ENCODE measurements at regions not wholly inside any gene's neighbourhood (a gene's known extent, or its start where the extent isn't known, plus 50 kb on each side); places are given as distances from the start of the nearest gene placed in this dataset.
A peak's percentile ranks its signal among the peaks of the same experiment; 100 is the strongest.
"Not testable (repeated sequence)": the region's sequence is repeated elsewhere in the genome, so short reads cannot be mapped to it uniquely, and the experiment has no call there.

DNA sequence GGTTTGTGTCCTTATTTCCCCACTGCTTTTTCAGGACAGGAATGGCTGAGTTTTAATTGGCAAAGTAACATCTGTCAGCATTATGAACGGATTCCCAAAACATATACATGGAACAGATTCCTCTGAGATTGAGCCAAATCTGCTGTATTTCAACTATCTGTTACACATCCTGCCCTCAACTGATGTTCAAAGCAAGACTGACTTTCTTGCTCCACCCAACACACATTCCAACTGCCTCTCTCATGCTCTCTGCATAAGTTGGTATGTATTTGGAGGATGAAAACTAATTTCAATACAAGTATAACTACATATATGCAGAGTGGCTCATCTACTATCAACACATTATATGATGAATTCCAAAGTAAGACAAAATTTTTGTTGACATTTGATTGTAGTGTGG is 342.2 kb downstream of the GATA3 start:
- DNase-seq, result no peak

DNA sequence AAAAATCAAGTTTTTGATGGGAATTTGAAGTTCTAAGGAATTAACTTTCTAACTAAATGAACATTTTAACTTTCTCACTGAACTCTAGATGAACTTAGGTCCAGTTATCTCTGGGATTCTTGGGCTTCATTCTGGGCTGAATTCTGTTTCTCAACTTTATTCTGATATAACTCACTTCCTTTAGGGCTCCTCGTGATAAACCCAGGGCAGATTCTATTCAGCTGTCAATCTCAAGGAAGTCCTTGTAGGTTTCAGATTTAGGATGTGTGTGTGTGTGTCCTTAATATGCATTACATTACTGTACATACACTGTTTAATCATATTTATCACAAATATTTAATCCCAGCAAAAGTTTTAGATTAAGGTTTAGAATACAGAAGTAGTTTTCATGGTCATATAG is 344.3 kb downstream of the GATA3 start:
- no peak for DNase-seq

DNA sequence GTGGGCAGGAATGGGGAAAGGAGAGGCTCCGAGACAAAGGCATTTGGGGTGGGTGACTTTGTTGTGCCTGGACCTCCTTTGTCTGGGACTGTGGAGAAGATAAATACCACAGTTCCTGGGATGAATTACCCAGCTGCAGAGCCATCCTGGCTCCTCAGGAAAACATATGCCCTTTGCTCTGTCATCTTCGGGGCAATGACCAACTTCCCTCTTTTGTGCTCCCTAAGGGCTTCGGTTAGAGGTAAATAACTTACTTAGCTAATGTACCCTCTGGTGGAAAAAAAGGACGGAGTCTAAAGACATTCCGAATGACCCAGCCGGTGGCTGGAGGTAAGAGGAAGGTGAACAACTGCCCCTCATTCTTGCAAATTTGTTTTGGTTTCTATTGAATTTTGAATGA is 345.7 kb downstream of the GATA3 start:
- no peak for DNase-seq

DNA sequence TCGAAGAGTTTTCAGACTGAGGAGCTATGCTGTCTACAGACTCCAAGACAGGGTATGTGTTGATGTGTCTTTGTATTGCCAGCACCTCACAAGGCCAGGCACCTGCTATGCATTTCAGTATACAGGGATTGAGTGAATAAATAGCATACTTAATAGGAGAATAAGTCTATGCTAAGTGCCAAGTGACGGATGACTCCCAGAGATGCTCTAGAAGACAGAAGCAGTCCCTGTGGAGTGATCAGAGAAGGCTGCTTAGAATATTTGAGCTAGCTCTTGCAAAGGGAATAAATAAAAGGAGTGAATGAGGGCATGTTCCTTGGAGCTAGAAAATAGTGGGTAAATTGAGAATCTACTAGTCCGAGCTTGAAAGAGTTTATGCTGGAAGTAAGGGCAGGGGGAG is 346.4 kb downstream of the GATA3 start:
- no peak for DNase-seq

DNA sequence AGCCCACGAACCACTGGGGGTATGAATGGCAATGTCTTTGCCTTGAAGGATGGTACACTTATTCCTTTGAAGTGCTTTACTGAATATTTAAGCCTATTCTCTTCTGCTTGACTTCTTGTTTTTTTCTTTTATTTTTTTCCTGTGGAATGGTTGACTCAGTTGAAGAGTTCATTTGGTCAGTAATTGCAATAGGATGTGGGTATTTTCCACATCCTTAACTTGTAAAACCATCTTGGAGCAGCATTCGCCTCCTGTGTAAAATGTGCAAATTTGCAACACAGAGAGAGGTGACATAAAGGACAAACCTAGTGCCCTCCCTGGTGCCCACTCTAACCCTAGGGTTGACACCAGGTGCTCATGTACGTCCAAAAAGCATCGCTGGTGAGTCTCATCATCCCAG is 347.0 kb downstream of the GATA3 start:
- no peak for DNase-seq

DNA sequence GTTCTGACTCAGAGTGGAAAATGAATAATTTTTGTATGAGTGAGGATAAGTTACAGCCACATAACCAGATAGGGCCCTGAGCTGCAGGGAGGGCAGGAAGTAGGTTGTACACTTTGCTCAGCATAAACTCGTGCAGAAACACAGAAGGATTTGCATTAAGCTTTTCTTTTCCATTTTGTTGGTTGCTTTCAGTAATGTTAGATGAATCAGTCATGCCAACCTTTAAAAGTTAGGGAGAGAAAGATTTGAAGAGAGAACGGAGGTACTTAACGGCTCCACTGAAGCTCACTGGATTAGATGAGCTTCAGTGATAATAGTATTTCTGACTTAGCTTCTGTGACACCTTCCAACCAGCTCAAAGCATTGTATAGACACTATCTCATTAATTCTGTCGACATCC is 348.1 kb downstream of the GATA3 start:
- DNase-seq, result peak; percentile 58

DNA sequence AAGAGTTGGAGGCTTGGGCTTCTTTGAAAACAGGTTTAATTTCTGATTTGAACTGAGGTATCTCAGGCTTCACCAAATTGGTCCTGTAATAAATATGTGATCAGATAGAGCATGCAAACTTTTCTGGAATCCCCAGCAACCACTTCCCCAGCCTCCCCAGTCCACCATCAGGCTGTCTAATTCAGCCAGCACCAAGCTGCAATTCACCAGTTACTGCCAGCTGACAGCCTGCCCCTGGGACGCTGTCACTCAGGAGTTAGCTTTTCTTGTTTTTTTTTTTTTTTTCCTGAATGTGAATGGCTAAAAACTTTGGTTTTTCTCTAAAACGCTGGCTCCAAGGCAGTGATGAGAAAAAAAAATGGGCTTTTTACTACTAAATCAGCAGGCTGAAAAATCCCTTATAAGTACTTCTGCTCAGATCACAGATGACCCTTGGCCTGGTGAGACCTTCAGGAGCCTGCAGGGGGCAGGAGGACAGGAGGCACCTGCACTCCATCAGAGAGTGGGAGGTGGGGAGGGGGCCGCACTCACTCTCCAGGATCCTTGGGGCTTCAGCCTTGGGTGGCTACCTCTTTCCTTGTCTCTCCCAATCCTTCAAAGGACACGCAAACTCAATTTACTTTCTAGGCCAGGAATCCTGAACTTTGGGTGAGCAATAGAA is 349.4 kb downstream of the GATA3 start:
- DNase-seq, result peak; percentile 13

DNA sequence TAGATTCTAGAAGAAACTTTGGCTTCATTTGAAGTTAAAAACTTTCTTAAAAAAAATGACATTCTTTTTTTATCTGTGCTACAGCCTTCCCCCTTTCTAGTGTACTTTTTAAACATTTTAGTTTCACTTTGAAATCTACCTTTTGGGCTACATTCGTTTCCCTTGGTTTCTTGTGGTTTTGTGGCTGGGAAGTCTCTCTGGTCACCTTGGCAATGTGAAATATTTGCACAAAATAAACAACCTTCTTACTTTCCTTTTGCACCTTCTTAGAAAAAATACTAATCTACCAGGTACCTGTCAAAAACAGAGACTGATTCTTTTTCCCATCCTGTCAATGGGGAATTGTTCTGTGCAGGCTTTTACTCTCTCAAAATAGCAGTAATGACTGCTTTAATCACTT is 350.2 kb downstream of the GATA3 start:
- DNase-seq, result peak; percentile 38

DNA sequence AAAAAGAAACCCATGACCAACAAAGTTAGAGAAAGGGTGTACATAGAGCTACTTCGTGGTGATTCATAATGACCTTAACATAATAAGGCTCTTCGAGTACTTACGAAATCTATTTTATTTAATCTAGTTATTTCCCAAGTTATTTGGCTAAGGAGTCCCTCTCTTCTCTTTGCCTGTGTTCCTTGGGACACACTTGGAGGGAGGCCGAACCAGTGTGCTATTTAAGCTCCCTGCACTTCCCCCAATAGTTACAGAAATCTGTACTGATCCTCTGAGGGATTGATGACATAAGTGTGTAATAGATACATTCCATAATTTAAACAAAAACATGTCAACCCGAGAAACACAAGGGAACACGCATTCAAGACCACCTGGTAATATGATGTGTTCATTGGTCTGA is 351.1 kb downstream of the GATA3 start:
- DNase-seq, result no peak

DNA sequence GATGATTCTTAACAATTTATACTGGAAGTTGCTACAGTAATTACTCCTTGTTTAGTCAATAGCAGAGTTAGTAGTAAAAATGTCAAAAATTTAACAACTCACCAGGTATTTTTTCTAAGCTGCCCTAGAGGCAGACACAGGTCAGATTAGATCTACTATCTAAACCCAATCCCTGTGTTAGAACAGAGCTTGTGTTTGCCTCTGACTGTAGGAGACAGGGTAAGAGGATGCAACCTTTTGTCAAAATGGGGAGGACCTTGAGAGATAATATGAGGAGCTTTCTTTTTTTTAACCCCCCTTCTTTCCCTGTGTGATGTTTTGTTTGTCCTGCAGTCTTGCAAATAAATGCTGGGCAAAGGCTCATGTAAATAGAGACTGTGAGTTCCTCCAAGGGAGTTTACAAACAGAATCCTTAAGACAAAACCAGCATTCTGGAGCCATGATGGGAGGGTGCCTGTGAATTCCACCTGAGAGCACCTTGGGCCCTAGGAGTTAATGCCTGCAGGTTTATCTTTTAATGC is 353.1 kb downstream of the GATA3 start:
- DNase-seq, result no peak

DNA sequence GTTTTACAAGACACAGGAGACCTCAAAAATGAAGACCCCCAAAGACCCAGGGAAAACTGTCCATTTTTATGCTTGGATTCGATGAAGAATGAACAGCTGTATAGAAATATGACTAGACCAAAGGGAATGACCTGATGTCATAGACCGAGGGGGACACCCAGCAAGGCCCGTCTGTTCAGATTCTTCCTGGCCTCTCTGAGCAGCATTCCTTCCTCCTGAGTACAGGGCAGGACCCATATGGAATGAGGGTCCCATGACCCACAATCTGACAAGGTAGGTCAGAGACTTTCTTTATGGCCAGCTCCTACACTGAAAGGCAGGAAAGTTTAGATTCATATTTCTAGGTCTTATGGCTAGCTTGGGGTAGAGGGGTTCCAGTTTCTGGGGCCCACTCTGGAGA is 356.0 kb downstream of the GATA3 start:
- no peak for DNase-seq

DNA sequence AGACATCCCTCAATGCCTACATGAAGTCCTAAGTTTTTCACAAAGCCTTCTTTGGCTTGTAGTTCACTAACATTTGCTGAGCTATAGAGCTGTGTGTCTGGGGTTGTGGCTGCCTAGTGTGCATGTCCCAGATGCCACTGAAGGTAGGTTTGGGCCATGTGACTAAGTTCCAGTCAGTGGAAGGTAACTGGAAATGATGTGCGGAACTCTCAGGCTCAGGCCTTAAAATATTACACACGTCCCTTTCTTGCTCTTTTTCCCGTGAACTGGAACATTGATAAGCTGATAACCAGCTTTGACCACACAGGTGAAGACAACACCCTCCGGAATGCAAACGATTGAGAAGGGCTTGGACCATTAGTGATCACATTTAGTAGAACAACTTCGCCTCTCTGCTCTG is 358.1 kb downstream of the GATA3 start:
- DNase-seq, result no peak

DNA sequence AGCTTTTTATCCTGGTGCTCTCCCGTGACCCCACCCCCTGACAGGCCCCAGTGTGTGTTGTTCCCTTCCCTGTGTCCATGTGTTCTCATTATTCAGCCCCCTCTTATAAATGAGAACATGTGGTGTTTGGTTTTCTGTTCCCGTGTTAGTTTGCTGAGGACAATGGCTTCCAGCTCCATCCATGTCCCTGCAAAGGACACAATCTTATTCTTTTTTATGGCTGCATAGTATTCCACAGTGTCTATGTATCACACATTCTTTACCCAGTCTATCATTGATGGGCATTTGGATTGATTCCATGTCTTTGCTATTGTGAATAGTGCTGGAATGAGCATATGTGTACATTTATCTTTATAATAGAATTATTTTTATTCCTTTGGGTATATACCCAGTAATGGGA is 360.5 kb downstream of the GATA3 start:
- DNase-seq, result not testable (repeated sequence)

DNA sequence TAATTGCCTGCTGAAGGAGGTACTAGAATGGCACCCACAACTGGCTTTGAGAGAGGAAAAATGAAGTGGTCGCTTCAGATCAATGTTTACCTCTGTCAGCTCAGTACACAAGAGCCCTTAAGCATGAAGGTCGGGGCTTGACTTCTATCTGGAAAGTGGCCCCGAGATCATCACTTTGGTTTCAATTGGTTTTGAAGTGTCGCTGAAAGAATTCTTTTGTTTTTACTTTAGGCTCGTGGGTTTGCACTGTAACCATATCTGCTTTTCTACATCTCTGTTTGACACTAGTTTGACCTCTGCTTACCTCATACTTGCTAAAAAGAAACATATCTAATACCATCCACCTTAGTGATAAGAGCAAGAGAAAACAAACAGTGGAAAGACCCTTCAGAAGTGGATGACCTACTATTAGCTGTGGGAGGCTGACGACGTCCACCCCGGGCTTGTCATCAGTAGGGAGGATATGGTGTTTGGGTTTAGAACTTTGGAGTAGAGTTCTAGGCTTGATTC is 361.8 kb downstream of the GATA3 start:
- DNase-seq, result peak; percentile 21

DNA sequence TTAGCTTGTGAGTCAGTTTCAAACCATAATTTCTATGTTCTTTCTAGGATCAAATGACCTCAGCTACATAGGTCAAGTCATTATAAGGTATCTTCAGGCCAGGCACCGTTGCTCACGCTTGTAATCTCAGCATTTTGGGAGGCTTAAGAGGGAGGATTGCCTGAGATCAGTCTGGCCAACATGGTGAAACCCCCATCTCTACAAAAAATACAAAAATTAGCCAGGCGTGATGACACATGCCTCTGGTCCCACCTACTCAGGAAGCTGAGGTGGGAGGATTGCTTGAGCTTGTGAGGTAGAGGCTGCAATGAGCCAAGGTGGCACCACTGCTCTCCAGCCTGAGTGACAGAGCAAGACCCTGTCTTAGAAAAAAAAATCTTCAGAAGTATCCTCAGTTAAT is 362.3 kb downstream of the GATA3 start:
- DNase-seq, result peak; percentile 35

DNA sequence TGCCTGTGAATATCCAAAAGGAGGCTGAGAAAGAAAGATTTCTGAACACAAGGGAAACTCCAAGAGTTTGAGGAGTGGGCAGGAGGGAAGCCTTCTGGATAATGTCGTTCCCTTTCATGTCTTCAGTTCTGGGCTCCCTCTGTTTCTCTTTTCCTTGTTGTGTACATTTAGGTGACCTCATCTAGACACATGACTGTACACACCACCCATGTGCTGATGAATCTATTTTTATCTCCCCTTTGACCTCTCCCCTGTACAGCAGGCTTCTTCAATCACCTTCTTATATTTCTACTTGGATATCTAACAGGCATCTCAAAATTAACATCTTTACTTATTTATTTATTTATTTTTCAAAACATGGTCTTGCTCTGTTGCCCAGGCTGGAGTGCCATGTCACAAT is 363.1 kb downstream of the GATA3 start:
- DNase-seq, result no peak

DNA sequence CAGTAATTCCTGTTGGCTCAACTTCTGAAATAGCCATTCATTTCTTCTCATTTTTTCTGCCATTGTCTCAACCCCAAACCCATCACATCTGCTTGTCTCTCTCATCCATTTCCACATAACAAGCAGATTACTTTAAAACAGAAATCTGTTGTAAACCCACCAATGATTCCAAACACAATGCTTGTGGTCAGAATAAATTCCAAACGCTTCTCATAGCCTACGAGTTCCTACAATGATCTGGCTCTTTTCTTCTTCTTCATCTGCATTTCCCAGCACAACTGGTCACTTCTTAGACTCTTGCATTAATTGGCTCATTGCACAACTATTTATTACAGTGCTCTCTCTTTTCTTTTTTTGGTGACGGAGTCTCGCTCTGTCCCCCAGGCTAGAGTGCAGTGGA is 364.1 kb downstream of the GATA3 start:
- DNase-seq, result no peak

DNA sequence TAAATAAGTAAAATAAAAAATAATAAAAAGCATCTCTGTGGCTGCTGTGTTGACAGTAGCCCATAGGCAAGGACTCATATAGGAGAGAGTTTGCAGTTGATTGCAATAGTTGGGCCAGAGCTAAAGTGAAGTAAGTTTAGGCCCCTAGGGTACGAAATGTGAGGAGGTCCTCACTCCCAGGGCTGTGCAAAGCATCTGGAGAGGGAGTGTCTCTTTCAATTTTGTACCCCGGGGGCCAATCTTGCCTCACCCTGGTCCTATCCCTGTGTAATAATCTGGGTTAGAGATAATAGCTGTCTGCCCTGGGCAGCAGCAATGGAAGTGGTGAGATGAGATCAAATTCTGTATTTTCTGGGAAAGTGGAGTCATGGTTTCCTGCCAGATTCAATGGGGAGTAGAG is 365.7 kb downstream of the GATA3 start:
- no peak for DNase-seq

DNA sequence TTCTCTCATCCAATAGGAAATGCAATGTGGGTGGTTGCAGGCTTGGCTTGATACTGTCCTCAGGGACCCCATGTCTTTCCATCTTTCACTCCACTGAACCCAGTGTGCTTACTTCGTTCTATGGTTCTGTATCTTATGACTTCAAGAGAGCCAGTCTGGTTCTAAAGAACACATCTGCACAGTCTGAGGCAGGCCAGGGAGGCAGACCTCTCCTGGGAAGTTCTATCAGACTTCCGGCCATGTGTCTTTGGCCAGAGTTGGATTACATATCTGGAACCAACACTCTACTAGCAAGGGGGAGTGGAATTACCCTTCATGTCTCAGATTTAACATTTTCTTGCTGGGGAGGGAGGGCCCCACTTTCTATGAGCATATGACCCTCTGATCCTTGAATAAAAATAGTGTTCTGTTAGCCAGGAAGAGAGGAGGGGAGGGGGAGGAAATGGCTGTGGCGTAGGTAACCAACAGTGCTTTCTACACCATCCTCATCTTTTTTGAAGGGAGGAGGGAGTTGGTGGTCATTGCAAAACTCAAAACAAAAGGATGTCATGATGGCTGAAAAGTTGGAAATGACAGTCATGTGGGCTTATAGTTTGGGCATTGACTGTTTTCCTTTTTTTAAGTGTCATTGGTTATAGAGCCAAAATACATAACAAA is 370.2 kb downstream of the GATA3 start:
- DNase-seq, result peak; percentile 15

DNA sequence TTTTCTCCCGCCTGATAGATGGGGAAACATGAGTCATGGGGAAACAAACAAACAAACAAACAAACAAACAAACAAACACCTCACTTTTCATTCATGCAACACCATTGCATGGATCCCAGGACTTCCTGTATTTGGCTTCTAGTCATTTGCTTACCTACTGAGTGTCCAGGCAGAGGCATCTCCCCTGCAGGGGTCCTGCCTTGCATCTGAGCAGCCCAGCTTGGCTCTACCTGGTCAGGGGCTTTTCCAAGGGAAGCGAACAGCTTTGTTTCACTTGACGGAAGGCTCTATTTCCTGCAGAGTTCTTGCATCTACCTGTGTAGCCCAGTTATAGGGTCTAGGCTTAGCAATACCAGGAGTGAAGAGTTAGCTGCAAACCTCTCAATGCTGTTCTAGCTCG is 374.2 kb downstream of the GATA3 start:
- no peak for DNase-seq

DNA sequence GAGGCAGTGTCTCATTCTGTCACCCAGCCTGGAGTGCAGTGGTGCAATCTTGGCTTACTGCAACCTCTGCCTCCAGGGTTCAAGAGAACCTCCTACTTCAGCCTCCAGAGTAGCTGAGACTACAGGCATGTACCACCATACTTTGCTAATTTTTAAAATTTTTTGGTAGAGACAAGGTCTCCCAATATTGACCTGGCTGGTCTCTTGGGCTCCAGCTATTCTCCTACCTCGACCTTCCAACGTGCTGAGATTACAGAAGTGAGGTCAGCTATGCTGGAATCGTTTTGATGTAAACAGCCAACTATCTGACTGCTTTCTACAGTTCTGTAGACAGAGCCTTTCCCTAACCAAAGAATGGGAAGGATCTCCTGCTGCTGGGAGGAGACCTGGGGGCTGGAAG is 375.8 kb downstream of the GATA3 start:
- DNase-seq, result no peak

DNA sequence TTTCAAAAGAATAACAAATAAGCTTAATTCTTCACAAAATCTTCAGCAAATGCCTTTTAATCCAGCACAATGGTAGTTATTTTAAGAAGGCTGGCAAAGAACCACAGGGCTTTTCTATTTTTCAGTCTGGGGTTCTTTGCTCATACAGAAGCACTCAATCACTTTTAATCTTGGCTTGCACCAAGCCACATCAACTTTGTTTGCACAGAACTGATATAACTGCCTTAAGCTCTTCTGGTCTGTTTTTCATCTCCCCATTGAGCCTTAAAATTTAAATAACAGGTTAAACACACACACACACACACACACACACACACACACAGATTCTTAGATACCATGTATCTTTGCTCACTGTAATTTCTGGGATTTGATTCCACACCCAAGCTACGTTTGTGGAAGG is 377.0 kb downstream of the GATA3 start:
- DNase-seq, result no peak

DNA sequence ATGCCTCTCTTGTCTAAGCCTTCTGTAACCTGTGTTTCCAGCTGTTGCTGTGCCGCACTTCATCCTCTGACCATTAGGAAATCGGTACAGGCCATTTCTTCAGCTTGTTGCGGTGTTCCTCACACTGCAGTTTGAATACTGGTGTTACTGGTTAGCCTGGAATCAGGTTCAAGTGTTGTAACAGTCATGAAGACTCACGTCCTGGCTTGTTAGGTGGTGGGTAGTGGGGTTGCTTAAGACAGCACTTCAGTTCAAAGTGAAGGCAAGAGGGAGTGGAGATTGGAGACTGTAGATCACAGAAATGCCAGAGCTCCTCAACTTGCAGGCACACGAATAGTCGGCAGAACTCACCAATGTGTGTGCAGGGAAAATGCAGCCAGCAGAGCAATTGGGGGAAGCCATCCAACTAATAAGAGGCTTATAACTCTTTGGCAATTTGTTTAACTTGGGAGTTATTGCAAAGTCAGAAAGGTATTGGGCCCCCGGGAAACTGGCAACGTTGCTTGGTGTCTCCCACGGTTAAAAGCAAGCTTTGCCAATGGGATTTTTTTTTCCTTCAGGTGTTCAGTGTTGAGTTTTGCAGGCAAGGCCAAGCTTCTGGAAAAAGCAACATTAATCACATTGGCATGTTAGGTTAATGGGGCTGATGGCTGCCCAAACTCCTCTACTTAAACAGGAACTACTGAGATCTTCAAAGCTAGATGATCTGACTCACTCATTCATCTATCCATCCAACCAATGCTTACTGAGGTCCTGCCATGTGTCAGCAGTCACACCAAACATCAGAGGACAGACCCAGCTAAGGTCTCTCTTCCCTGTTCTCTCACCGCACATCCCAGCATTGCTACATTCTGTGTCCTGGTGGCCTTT is 380.9 kb downstream of the GATA3 start:
- no peak for DNase-seq

DNA sequence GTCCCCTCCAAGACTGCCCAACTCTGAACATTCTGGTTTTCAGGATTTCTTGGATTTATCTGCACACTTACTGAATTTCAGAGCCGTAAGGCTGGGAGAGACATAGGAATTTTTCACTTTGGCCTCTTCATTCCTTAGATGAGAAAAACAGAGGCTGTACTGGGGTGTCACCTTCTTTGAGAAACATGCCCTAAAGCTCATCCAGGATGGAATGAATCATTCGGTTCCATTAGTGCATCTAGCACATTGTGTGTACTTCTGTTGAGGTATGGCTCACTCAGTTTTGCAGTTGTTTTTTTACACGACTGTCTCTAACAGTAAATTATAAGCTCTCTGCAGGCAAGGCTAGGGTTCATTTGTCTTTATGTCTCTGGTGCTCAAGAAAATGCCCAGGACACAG is 383.4 kb downstream of the GATA3 start:
- no peak for DNase-seq

All from CD4-positive, alpha-beta T cell treated with Interleukin-17A for 4 hours (primary cell).